LNCAP (cell line): ENCODE measurements at regions not wholly inside any gene's neighbourhood (a gene's known extent, or its start where the extent isn't known, plus 50 kb on each side); places are given as distances from the start of the nearest gene placed in this dataset.

Source experiments
- CTCF ChIP-seq: fragments of 450-650 bp; IDR thresholded peaks from 2 replicates; pipeline ENCODE4 v1.5.1; 2017; ENCODE audit warnings: mild to moderate bottlenecking

GRCh38 chr6:15943423-15943822 is 185.5 kb upstream of the MYLIP start:
- no peak for TF ChIP-seq CTCF

- no peak for TF ChIP-seq CTCF
Observed at GRCh38 chr6:15941168-15941567, 187.7 kb upstream of the MYLIP start.

GRCh38 chr6:15938107-15938506 is 190.8 kb upstream of the MYLIP start:
- TF ChIP-seq CTCF: no peak

- TF ChIP-seq CTCF: no peak
Observed at GRCh38 chr6:15937602-15938001, 191.3 kb upstream of the MYLIP start.

GRCh38 chr6:15936503-15936902 is 192.4 kb upstream of the MYLIP start:
- TF ChIP-seq CTCF: no peak

- no peak for TF ChIP-seq CTCF
Observed at GRCh38 chr6:15935661-15936060, 193.2 kb upstream of the MYLIP start.

GRCh38 chr6:15930207-15930606 is 198.7 kb upstream of the MYLIP start:
- no peak for TF ChIP-seq CTCF

- TF ChIP-seq CTCF: no peak
Observed at GRCh38 chr6:15929685-15930084, 199.2 kb upstream of the MYLIP start.
